PC-9 (cell line): ENCODE measurements at regions not wholly inside any gene's neighbourhood (a gene's known extent, or its start where the extent isn't known, plus 50 kb on each side); places are given as distances from the start of the nearest gene placed in this dataset.

Experiments
- EZH2 ChIP-seq: fragments of 200-600 bp; sonication (generic); IDR thresholded peaks from 2 replicates; pipeline ENCODE4 v1.8.0; 2017; ENCODE audit warnings: antibody characterized with exemption, low read depth
- TF ChIP-seq, protein P1 (sequence below): fragments of 200-600 bp; sonication (generic); conservative IDR thresholded peaks from 2 replicates; pipeline ENCODE4 v1.6.1; 2017; ENCODE audit warnings: mixed run types, antibody characterized with exemption, mild to moderate bottlenecking, moderate library complexity

DNA sequence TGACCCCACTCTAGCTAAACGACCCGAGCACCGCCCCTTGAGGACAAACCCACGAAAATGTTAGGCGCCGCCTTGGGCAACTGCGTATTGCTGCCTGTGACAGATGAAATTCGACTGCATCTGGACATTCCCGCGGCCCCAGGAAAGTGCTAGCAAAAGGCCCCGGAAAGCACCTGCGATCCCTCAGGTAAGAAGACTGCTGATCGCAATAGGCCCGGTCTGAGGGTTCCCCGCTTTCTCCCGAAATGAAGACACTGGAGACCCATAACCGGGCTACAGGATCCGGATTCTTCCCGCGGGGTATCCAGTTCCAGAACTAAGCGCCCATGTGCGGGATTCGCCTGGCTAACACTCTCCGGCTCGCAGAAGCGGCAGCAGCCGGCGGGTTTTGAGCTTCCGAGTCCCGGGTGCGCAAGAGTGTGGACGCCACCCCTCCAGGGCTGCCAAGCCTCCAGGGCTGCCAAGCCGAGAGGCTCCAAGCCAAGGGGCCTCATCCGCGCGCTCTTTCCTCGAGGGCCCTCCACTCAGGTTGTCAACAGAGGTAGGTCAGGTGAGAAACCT is 157.9 kb upstream of the NBPF11 start:
- TF ChIP-seq, protein P1, sequence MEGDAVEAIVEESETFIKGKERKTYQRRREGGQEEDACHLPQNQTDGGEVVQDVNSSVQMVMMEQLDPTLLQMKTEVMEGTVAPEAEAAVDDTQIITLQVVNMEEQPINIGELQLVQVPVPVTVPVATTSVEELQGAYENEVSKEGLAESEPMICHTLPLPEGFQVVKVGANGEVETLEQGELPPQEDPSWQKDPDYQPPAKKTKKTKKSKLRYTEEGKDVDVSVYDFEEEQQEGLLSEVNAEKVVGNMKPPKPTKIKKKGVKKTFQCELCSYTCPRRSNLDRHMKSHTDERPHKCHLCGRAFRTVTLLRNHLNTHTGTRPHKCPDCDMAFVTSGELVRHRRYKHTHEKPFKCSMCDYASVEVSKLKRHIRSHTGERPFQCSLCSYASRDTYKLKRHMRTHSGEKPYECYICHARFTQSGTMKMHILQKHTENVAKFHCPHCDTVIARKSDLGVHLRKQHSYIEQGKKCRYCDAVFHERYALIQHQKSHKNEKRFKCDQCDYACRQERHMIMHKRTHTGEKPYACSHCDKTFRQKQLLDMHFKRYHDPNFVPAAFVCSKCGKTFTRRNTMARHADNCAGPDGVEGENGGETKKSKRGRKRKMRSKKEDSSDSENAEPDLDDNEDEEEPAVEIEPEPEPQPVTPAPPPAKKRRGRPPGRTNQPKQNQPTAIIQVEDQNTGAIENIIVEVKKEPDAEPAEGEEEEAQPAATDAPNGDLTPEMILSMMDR: no peak
- no peak for TF ChIP-seq EZH2
